Chondrocyte (in vitro differentiated cells): ENCODE measurements at regions not wholly inside any gene's neighbourhood (a gene's known extent, or its start where the extent isn't known, plus 50 kb on each side); places are given as distances from the start of the nearest gene placed in this dataset.

Experiments used
- DNase-seq: peaks from one replicate; pipeline ENCODE4 v3.0.0; 2021; ENCODE audit warnings: mixed read lengths, low spot score
- H3K27ac Mint-ChIP-seq: one replicate; pipeline ENCODE4 v1.8.0; 2021; ENCODE audit warnings: mild to moderate bottlenecking, moderate library complexity, mixed read lengths; ENCODE audit not compliant: unreplicated experiment
- H3K27me3 Mint-ChIP-seq: 2 replicates; pipeline ENCODE4 v1.8.0; 2021; ENCODE audit warnings: low read depth, mixed read lengths
- H3K36me3 Mint-ChIP-seq: 2 replicates; pipeline ENCODE4 v1.8.0; 2021; ENCODE audit warnings: low read depth, mixed read lengths
- H3K4me1 Mint-ChIP-seq: 2 replicates; pipeline ENCODE4 v1.8.0; 2021; ENCODE audit warnings: low read depth, mild to moderate bottlenecking, mixed read lengths
- H3K4me3 Mint-ChIP-seq: one replicate; pipeline ENCODE4 v1.8.0; 2021; ENCODE audit warnings: mild to moderate bottlenecking, moderate library complexity, mixed read lengths; ENCODE audit not compliant: unreplicated experiment
- H3K9me3 Mint-ChIP-seq: 2 replicates; pipeline ENCODE4 v1.8.0; 2021; ENCODE audit warnings: low read depth, mixed read lengths
- CTCF ChIP-seq: fragments of 200-600 bp; sonication (generic); IDR thresholded peaks from 2 replicates; pipeline ENCODE4 v1.5.0; 2021; ENCODE audit warnings: antibody characterized with exemption, mild to moderate bottlenecking, moderate library complexity

GRCh38 chr4:120617171-120617570 lies 305.4 kb downstream of the PRDM5 start:
- no peaks in the 10 kb centered on the region for H3K4me1 Mint-ChIP-seq
- H3K27me3 Mint-ChIP-seq: no peaks in the 10 kb centered on the region
- H3K27ac Mint-ChIP-seq: no peak overlapping the region
- H3K36me3 Mint-ChIP-seq: no peaks in the 10 kb centered on the region
- no peak overlapping the region for H3K4me3 Mint-ChIP-seq
- H3K9me3 Mint-ChIP-seq: no peaks in the 10 kb centered on the region
- no peak for DNase-seq
- no peak for TF ChIP-seq CTCF

- no peak for TF ChIP-seq CTCF
- H3K27me3 Mint-ChIP-seq: no peaks in the 10 kb centered on the region
- no peak overlapping the region for H3K27ac Mint-ChIP-seq
- no peaks in the 10 kb centered on the region for H3K4me1 Mint-ChIP-seq
- H3K4me3 Mint-ChIP-seq: no peak overlapping the region
- no peak for DNase-seq
- H3K36me3 Mint-ChIP-seq: no peaks in the 10 kb centered on the region
- no peaks in the 10 kb centered on the region for H3K9me3 Mint-ChIP-seq
Measured at GRCh38 chr4:120616041-120616440, 306.5 kb downstream of the PRDM5 start.

- no peak for TF ChIP-seq CTCF
- Mint-ChIP-seq H3K27me3 (no peaks in the 10 kb centered on the region), H3K27ac (no peak overlapping the region), H3K36me3 (no peaks in the 10 kb centered on the region), H3K4me3 (no peak overlapping the region), H3K9me3 (no peaks in the 10 kb centered on the region), H3K4me1 (no peaks in the 10 kb centered on the region)
- no peak for DNase-seq
Measured at GRCh38 chr4:120613778-120614177, 308.7 kb downstream of the PRDM5 start.

- DNase-seq: no peak
- no peak overlapping the region for H3K27ac Mint-ChIP-seq
- H3K9me3 Mint-ChIP-seq: peaks cover 11% of the 10 kb centered on the region
- H3K4me1 Mint-ChIP-seq: no peaks in the 10 kb centered on the region
- H3K27me3 Mint-ChIP-seq: no peaks in the 10 kb centered on the region
- H3K36me3 Mint-ChIP-seq: peaks cover 1% of the 10 kb centered on the region
- no peak overlapping the region for H3K4me3 Mint-ChIP-seq
- TF ChIP-seq CTCF: no peak
Measured at GRCh38 chr4:120611092-120611491, 311.4 kb downstream of the PRDM5 start.

- H3K9me3 Mint-ChIP-seq: peaks cover 5% of the 10 kb centered on the region
- H3K27ac Mint-ChIP-seq: no peak overlapping the region
- no peaks in the 10 kb centered on the region for H3K36me3 Mint-ChIP-seq
- TF ChIP-seq CTCF: no peak
- no peak overlapping the region for H3K4me3 Mint-ChIP-seq
- H3K4me1 Mint-ChIP-seq: peaks cover 2% of the 10 kb centered on the region
- no peaks in the 10 kb centered on the region for H3K27me3 Mint-ChIP-seq
- DNase-seq: no peak
Measured at GRCh38 chr4:120591038-120591437, 331.5 kb downstream of the PRDM5 start.
